A673 (cell line): ENCODE measurements at regions not wholly inside any gene's neighbourhood (a gene's known extent, or its start where the extent isn't known, plus 50 kb on each side); places are given as distances from the start of the nearest gene placed in this dataset.

Experiments
- BruUV-seq: library from RNA; stranded (reverse); fragments of 400-500 nt; replicated peaks from 2 replicates; lab custom pipeline; 2021; lab: Mats Ljungman, UMichigan
- CTCF ChIA-PET: fragments of 300-600 bp; sonication (Branson Sonifier 250); formaldehyde crosslinking; loops from one replicate; lab custom pipeline; 2022; ENCODE audit warnings: antibody characterized with exemption; lab: Charles Lee
- POLR2A ChIA-PET: fragments of 300-600 bp; sonication (Branson Sonifier 250); formaldehyde crosslinking; loops from one replicate; lab custom pipeline; 2022; ENCODE audit warnings: antibody characterized with exemption; ENCODE audit not compliant: low non-redundant PET; lab: Charles Lee
- DNase-seq: peaks from one replicate; pipeline ENCODE4 v3.0.0-alpha.2; 2015; ENCODE audit warnings: low spot score
- H3K27ac ChIP-seq: fragments of 200-600 bp; sonication (generic); 2 replicates; pipeline ENCODE4 v1.5.1; 2016; ENCODE audit warnings: mixed run types, low read depth, mild to moderate bottlenecking, mixed read lengths, antibody characterized with exemption, low read length; ENCODE audit not compliant: poor library complexity, severe bottlenecking
- H3K27me3 ChIP-seq: fragments of 200-600 bp; sonication (generic); replicated peaks from 2 replicates; pipeline ENCODE4 v1.6.1; 2017; ENCODE audit warnings: mixed run types, low read depth, mild to moderate bottlenecking, mixed read lengths, antibody characterized with exemption, low read length; ENCODE audit not compliant: insufficient read depth, poor library complexity
- H3K36me3 ChIP-seq: fragments of 200-600 bp; sonication (generic); 2 replicates; pipeline ENCODE4 v1.6.1; 2016; ENCODE audit warnings: mixed run types, mild to moderate bottlenecking, mixed read lengths, antibody characterized with exemption, low read length; ENCODE audit not compliant: insufficient read depth, poor library complexity, severe bottlenecking
- H3K4me1 ChIP-seq: fragments of 200-600 bp; sonication (generic); 2 replicates; pipeline ENCODE4 v1.6.1; 2017; ENCODE audit warnings: mixed run types, mild to moderate bottlenecking, mixed read lengths, antibody characterized with exemption, low read length; ENCODE audit not compliant: insufficient read depth, poor library complexity, severe bottlenecking
- H3K4me3 ChIP-seq: fragments of 200-600 bp; sonication (generic); 2 replicates; pipeline ENCODE4 v1.5.1; 2016; ENCODE audit warnings: low read depth, mixed run types, mild to moderate bottlenecking, mixed read lengths, low read length; ENCODE audit not compliant: poor library complexity, severe bottlenecking
- H3K9me3 ChIP-seq: fragments of 200-600 bp; sonication (generic); 2 replicates; pipeline ENCODE4 v1.6.1; 2016; ENCODE audit warnings: mixed run types, low read depth, mild to moderate bottlenecking, mixed read lengths, antibody characterized with exemption, low read length; ENCODE audit not compliant: poor library complexity, severe bottlenecking
- CTCF ChIP-seq: fragments of 300-800, 200-600 bp; sonication (generic); conservative IDR thresholded peaks from 2 replicates; pipeline ENCODE4 v1.5.1; 2017; ENCODE audit warnings: low read depth, mild to moderate bottlenecking, antibody characterized with exemption, low read length, moderate library complexity, mixed read lengths
- EZH2 ChIP-seq: fragments of 200-600 bp; sonication (generic); IDR thresholded peaks from 2 replicates; pipeline ENCODE4 v1.6.1; 2017; ENCODE audit warnings: borderline replicate concordance, low read depth, mild to moderate bottlenecking, mixed read lengths, antibody characterized with exemption, low read length; ENCODE audit not compliant: poor library complexity, severe bottlenecking
- intact Hi-C: fragments of 100-400 bp; cut with micrococcal nuclease; formaldehyde crosslinking; loops from one replicate; pipeline ENCODE4 v1.10.0; 2022; ENCODE audit not compliant: unreplicated experiment

GRCh38 chr5:9801908-9802307 is 171.8 kb upstream of the TAS2R1 start:
- H3K9me3 ChIP-seq, result no peaks in the 10 kb centered on the region
- H3K36me3 ChIP-seq, result no peaks in the 10 kb centered on the region
- BruUV-seq, result no TSS peak
- no peak overlapping the region for H3K4me3 ChIP-seq
- H3K27me3 ChIP-seq, result no peaks in the 10 kb centered on the region
- CTCF ChIA-PET, result no interaction called here
- H3K4me1 ChIP-seq, result no peaks in the 10 kb centered on the region
- no peak for DNase-seq
- POLR2A ChIA-PET, result no interaction called here
- intact Hi-C loops, result no loop called here
- H3K27ac ChIP-seq, result no peak overlapping the region
- TF ChIP-seq CTCF (no peak), EZH2 (no peak)

GRCh38 chr5:9799606-9800005 is 169.5 kb upstream of the TAS2R1 start:
- no peak for TF ChIP-seq EZH2
- no peak for TF ChIP-seq CTCF
- ChIA-PET POLR2A (interaction anchor here (0.6 kb wide), 1 partner anchor 1893 kb away, joined by 3 read pairs; no protein-coding TSS in a partner anchor), CTCF (no interaction called here)
- no peaks in the 10 kb centered on the region for H3K36me3 ChIP-seq
- H3K27me3 ChIP-seq, result no peaks in the 10 kb centered on the region
- DNase-seq, result no peak
- no peak overlapping the region for H3K4me3 ChIP-seq
- intact Hi-C loops, result no loop called here
- no peaks in the 10 kb centered on the region for H3K9me3 ChIP-seq
- H3K27ac ChIP-seq, result no peak overlapping the region
- no peaks in the 10 kb centered on the region for H3K4me1 ChIP-seq
- BruUV-seq, result no TSS peak

GRCh38 chr5:9790276-9790675 is 160.1 kb upstream of the TAS2R1 start:
- no peak for DNase-seq
- no peaks in the 10 kb centered on the region for H3K4me1 ChIP-seq
- BruUV-seq, result no TSS peak
- intact Hi-C loops, result no loop called here
- no peak overlapping the region for H3K27ac ChIP-seq
- H3K36me3 ChIP-seq, result no peaks in the 10 kb centered on the region
- no peak overlapping the region for H3K4me3 ChIP-seq
- CTCF ChIA-PET, result no interaction called here
- no peaks in the 10 kb centered on the region for H3K9me3 ChIP-seq
- POLR2A ChIA-PET, result no interaction called here
- no peaks in the 10 kb centered on the region for H3K27me3 ChIP-seq
- TF ChIP-seq CTCF (no peak), EZH2 (no peak)
